GM23338 (cell line): ENCODE measurements at regions not wholly inside any gene's neighbourhood (a gene's known extent, or its start where the extent isn't known, plus 50 kb on each side); places are given as distances from the start of the nearest gene placed in this dataset.

Source experiments
- ATAC-seq: fragments of 200-7000 bp; cut with Tn5 transposase; 3 replicates; pipeline ENCODE4 v1.9.1; 2020
- DNase-seq: peaks from one replicate; pipeline ENCODE4 v3.0.0-alpha.2; 2015; ENCODE audit warnings: low spot score
- H2AFZ ChIP-seq: fragments of 200-600 bp; sonication (generic); 2 replicates; pipeline ENCODE4 v1.8.0; 2016; ENCODE audit warnings: antibody characterized with exemption, mild to moderate bottlenecking, moderate library complexity
- H3F3A ChIP-seq: fragments of 200-600 bp; sonication (generic); replicated peaks from 2 replicates; pipeline ENCODE4 v1.8.0; 2017; ENCODE audit warnings: antibody characterized with exemption, mixed run types, low read depth
- H3K27ac ChIP-seq: fragments of 200-600 bp; sonication (generic); 2 replicates; pipeline ENCODE4 v1.6.1; 2016; ENCODE audit warnings: low read depth
- H3K27me3 ChIP-seq: fragments of 200-600 bp; sonication (generic); 2 replicates; pipeline ENCODE4 v1.8.0; 2016; ENCODE audit warnings: mild to moderate bottlenecking, mixed run types, moderate library complexity; ENCODE audit not compliant: insufficient read depth
- H3K36me3 ChIP-seq: fragments of 200-600 bp; sonication (generic); 2 replicates; pipeline ENCODE4 v1.8.0; 2016; ENCODE audit warnings: mild to moderate bottlenecking; ENCODE audit not compliant: insufficient read depth
- H3K4me1 ChIP-seq: fragments of 200-600 bp; sonication (generic); 2 replicates; pipeline ENCODE4 v1.8.0; 2016; ENCODE audit warnings: mild to moderate bottlenecking, moderate library complexity; ENCODE audit not compliant: insufficient read depth
- H3K4me2 ChIP-seq: fragments of 200-600 bp; sonication (generic); 2 replicates; pipeline ENCODE4 v1.7.1; 2017; ENCODE audit warnings: mixed run types
- H3K4me3 ChIP-seq: fragments of 200-600 bp; sonication (generic); 2 replicates; pipeline ENCODE4 v1.6.1; 2016; ENCODE audit warnings: mixed run types
- H3K79me2 ChIP-seq: fragments of 200-600 bp; sonication (generic); replicated peaks from 2 replicates; pipeline ENCODE4 v1.8.0; 2017; ENCODE audit warnings: mild to moderate bottlenecking; ENCODE audit not compliant: insufficient read depth
- H3K9me2 ChIP-seq: fragments of 200-600 bp; sonication (generic); 2 replicates; pipeline ENCODE4 v1.8.0; 2017; ENCODE audit not compliant: insufficient read depth
- H4K20me1 ChIP-seq: fragments of 200-600 bp; sonication (generic); replicated peaks from 2 replicates; pipeline ENCODE4 v1.8.0; 2017; ENCODE audit warnings: mild to moderate bottlenecking; ENCODE audit not compliant: insufficient read depth
- H3K27ac Mint-ChIP-seq: 2 replicates; pipeline ENCODE4 v1.8.0; 2020; ENCODE audit warnings: inconsistent platforms, mild to moderate bottlenecking, moderate library complexity, mixed read lengths
- H3K27me3 Mint-ChIP-seq: 3 replicates; pipeline ENCODE4 v1.8.0; 2022; ENCODE audit warnings: low read depth, mild to moderate bottlenecking, moderate library complexity, mixed read lengths, inconsistent platforms; ENCODE audit not compliant: insufficient read depth, poor library complexity
- H3K36me3 Mint-ChIP-seq: 3 replicates; pipeline ENCODE4 v1.8.0; 2021; ENCODE audit warnings: low read depth, mild to moderate bottlenecking, inconsistent platforms, moderate library complexity, mixed read lengths
- H3K4me1 Mint-ChIP-seq: 3 replicates; pipeline ENCODE4 v1.8.0; 2020; ENCODE audit warnings: mild to moderate bottlenecking, inconsistent platforms, mixed read lengths
- H3K4me3 Mint-ChIP-seq: 3 replicates; pipeline ENCODE4 v1.8.0; 2021; ENCODE audit warnings: moderate library complexity, mild to moderate bottlenecking, inconsistent platforms, mixed read lengths
- H3K9me3 Mint-ChIP-seq: 3 replicates; pipeline ENCODE4 v1.8.0; 2020; ENCODE audit warnings: moderate library complexity, mild to moderate bottlenecking, inconsistent platforms, mixed read lengths
- CREB1 ChIP-seq: fragments of 250-450 bp; sonication (Bioruptor Pico); IDR thresholded peaks from 2 replicates; pipeline ENCODE4 v1.5.0; 2020; ENCODE audit warnings: low read depth, mild to moderate bottlenecking, moderate library complexity
- EZH2 ChIP-seq: fragments of 200-600 bp; sonication (generic); IDR thresholded peaks from one replicate; pipeline ENCODE4 v1.8.0; 2017; ENCODE audit warnings: antibody characterized with exemption, mild to moderate bottlenecking, low read depth; ENCODE audit not compliant: unreplicated experiment
- EZH2phosphoT487 ChIP-seq: fragments of 200-600 bp; sonication (generic); IDR thresholded peaks from one replicate; pipeline ENCODE4 v1.8.1; 2018; ENCODE audit warnings: antibody characterized with exemption; ENCODE audit not compliant: unreplicated experiment
- JUNB ChIP-seq: IDR thresholded peaks from one replicate; pipeline ENCODE4 v1.6.1; 2016; ENCODE audit warnings: antibody characterized with exemption; ENCODE audit not compliant: unreplicated experiment
- NANOG ChIP-seq: IDR thresholded peaks from 2 replicates; pipeline ENCODE4 v1.6.1; 2016; ENCODE audit warnings: antibody characterized with exemption, borderline replicate concordance
- STAT1 ChIP-seq: IDR thresholded peaks from one replicate; pipeline ENCODE4 v1.6.1; 2016; ENCODE audit warnings: antibody characterized with exemption; ENCODE audit not compliant: unreplicated experiment
- ZNF114 ChIP-seq: fragments of 250-450 bp; sonication (Bioruptor Pico); IDR thresholded peaks from 2 replicates; pipeline ENCODE4 v1.5.0; 2020; ENCODE audit warnings: mild to moderate bottlenecking, moderate library complexity
- ZNF331 ChIP-seq: fragments of 250-450 bp; sonication (Bioruptor Pico); IDR thresholded peaks from 2 replicates; pipeline ENCODE4 v1.5.0; 2020; ENCODE audit warnings: low read depth, mild to moderate bottlenecking, moderate library complexity
- TF ChIP-seq, protein P1 (sequence below): IDR thresholded peaks from 2 replicates; pipeline ENCODE4 v1.6.1; 2016; ENCODE audit warnings: antibody characterized with exemption
- TF ChIP-seq, protein P2 (sequence below), 2 experiments: fragments of 200-600 bp in 1 of 2; sonication (generic) in 1 of 2; conservative IDR thresholded peaks; 2 replicates each; pipeline versions ENCODE4 v1.5.1 to v1.6.1; 2016 to 2017; ENCODE audit warnings: antibody characterized with exemption in 2 of 2, low read depth in 2 of 2, mild to moderate bottlenecking in 2 of 2, moderate library complexity in 1 of 2
- TF ChIP-seq, protein P3 (sequence below): IDR thresholded peaks from one replicate; pipeline ENCODE4 v1.6.1; 2018; ENCODE audit warnings: antibody characterized with exemption; ENCODE audit not compliant: unreplicated experiment

DNA sequence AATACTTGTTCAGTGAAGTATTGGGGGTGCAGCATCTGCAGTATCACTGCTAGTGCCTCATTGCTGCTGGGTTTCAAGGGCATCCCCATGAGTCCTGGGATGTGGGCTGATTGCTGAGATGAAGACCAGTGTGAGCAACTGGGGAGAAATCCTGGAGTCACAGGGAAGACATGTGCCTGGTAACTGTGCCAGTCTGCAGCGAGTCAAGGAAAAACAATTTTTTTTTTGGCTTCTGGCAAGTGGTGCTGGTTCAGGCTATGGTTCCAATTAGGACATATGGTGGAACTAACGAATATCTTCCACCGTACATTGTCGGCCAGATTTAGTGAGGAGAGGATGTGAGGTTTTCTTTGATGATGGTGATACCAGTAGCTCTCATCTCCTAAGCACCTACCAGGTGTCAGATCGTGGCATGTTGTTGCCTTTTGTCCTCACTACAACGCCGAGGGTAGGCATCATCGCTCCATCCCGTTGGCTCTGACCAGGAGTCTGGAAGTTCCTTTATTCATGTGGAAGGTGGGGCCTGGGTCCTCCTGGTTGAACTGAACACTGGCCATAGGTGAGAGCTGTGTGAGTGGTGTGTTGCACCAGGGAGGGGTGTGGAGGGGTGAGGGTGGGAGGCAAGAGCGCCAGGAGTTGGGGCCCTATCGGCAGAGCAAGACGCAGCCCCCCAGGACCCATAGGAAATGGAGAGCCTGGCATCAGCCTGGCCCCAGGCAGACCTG, 118.0 kb upstream of the HS6ST1 start:
- no peaks in the 10 kb centered on the region for H3K36me3 Mint-ChIP-seq
- Histone ChIP-seq H3K4me2 (no peak overlapping the region), H3K27ac (no peak overlapping the region), H4K20me1 (no peaks in the 10 kb centered on the region), H2AFZ (no peak overlapping the region), H3K36me3 (no peaks in the 10 kb centered on the region), H3F3A (no peaks in the 10 kb centered on the region), H3K27me3 (no peaks in the 10 kb centered on the region), H3K4me3 (no peak overlapping the region), H3K9me2 (no peaks in the 10 kb centered on the region), H3K4me1 (no peaks in the 10 kb centered on the region), H3K79me2 (no peaks in the 10 kb centered on the region)
- no peak overlapping the region for H3K4me3 Mint-ChIP-seq
- DNase-seq: no peak
- no peak for ATAC-seq
- TF ChIP-seq EZH2: no peak
- TF ChIP-seq, protein P1, sequence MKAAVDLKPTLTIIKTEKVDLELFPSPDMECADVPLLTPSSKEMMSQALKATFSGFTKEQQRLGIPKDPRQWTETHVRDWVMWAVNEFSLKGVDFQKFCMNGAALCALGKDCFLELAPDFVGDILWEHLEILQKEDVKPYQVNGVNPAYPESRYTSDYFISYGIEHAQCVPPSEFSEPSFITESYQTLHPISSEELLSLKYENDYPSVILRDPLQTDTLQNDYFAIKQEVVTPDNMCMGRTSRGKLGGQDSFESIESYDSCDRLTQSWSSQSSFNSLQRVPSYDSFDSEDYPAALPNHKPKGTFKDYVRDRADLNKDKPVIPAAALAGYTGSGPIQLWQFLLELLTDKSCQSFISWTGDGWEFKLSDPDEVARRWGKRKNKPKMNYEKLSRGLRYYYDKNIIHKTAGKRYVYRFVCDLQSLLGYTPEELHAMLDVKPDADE: no peak
- TF ChIP-seq, protein P2, sequence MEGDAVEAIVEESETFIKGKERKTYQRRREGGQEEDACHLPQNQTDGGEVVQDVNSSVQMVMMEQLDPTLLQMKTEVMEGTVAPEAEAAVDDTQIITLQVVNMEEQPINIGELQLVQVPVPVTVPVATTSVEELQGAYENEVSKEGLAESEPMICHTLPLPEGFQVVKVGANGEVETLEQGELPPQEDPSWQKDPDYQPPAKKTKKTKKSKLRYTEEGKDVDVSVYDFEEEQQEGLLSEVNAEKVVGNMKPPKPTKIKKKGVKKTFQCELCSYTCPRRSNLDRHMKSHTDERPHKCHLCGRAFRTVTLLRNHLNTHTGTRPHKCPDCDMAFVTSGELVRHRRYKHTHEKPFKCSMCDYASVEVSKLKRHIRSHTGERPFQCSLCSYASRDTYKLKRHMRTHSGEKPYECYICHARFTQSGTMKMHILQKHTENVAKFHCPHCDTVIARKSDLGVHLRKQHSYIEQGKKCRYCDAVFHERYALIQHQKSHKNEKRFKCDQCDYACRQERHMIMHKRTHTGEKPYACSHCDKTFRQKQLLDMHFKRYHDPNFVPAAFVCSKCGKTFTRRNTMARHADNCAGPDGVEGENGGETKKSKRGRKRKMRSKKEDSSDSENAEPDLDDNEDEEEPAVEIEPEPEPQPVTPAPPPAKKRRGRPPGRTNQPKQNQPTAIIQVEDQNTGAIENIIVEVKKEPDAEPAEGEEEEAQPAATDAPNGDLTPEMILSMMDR (conservative IDR thresholded peaks at IDR 0.05; ENCODE audit: low read depth in 2 of 2): no peak
- TF ChIP-seq NANOG: no peak
- H3K9me3 Mint-ChIP-seq: no peaks in the 10 kb centered on the region; the same call in 2 of the 3 replicates
- H3K27ac Mint-ChIP-seq: no peak overlapping the region
- peaks cover 12% of the 10 kb centered on the region for H3K27me3 Mint-ChIP-seq
- H3K4me1 Mint-ChIP-seq: no peaks in the 10 kb centered on the region; the same call in 2 of the 3 replicates

DNA sequence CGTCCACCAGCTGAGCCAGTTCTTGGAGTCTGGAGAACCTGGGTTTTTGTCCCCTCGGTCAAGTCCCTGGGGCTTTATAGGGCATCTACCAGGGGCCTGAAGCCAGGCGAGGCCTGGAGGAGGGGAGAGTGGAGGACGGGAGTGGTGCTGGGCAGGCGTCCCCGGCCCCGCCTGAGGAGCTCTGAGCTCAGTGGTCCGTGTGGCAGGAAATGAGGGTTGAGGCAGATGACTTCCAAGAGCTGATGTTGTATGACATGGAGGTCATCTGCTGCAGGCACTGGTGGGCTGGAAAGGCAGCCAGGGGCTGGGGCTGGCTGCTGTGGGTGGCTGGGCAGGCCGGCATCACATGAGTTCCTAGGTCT, 118.5 kb upstream of the HS6ST1 start:
- H3K79me2 ChIP-seq: no peaks in the 10 kb centered on the region
- no peaks in the 10 kb centered on the region for H4K20me1 ChIP-seq
- Mint-ChIP-seq H3K4me1 (peaks cover 4% of the 10 kb centered on the region), H3K27me3 (peaks cover 12% of the 10 kb centered on the region), H3K4me3 (no peak overlapping the region), H3K9me3 (no peaks in the 10 kb centered on the region), H3K36me3 (no peaks in the 10 kb centered on the region), H3K27ac (no peak overlapping the region)
- no peak overlapping the region for H3K4me2 ChIP-seq
- ATAC-seq: no peak
- no peaks in the 10 kb centered on the region for H3K27me3 ChIP-seq
- no peaks in the 10 kb centered on the region for H3F3A ChIP-seq
- no peak for DNase-seq
- no peak overlapping the region for H2AFZ ChIP-seq
- H3K36me3 ChIP-seq: no peaks in the 10 kb centered on the region
- no peak overlapping the region for H3K4me3 ChIP-seq
- TF ChIP-seq ZNF331 (CRISPR knock-in tag) (no peak), ZNF114 (no peak), CREB1 (no peak)
- H3K4me1 ChIP-seq: peaks cover 5% of the 10 kb centered on the region; the same call in 1 of the 2 replicates
- H3K27ac ChIP-seq: no peak overlapping the region
- no peaks in the 10 kb centered on the region for H3K9me2 ChIP-seq

DNA sequence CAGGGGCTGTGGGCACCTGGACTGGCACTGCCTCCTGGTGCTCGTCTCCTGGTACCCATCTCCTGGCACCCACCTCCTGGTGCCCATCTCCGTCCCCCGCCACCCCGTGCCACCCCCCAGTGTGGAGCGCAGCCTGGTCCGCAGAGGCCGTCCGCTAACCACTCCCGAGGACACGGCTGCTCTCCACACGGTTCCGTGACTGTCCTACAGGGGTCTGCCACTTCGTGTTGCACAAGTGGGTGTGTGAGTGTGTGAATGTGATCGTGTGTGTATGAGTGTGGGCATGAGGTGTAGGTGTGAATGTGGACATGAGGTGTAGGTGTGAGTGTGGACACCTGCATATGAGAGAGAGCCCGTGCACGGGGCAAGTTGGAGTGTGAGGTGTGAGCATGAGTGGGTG, 119.4 kb upstream of the HS6ST1 start:
- Mint-ChIP-seq H3K4me1 (peaks cover 13% of the 10 kb centered on the region), H3K27me3 (peaks cover 13% of the 10 kb centered on the region), H3K27ac (no peak overlapping the region), H3K36me3 (no peaks in the 10 kb centered on the region), H3K4me3 (no peak overlapping the region), H3K9me3 (no peaks in the 10 kb centered on the region)
- no peak overlapping the region for H3K27ac ChIP-seq
- H3K79me2 ChIP-seq: no peaks in the 10 kb centered on the region
- no peak overlapping the region for H3K4me2 ChIP-seq
- H3K4me1 ChIP-seq: peaks cover 14% of the 10 kb centered on the region
- ATAC-seq (no peak), DNase-seq (no peak)
- no peaks in the 10 kb centered on the region for H4K20me1 ChIP-seq
- no peak overlapping the region for H3K4me3 ChIP-seq
- no peaks in the 10 kb centered on the region for H3K9me2 ChIP-seq
- no peak overlapping the region for H2AFZ ChIP-seq
- no peaks in the 10 kb centered on the region for H3K27me3 ChIP-seq
- no peaks in the 10 kb centered on the region for H3K36me3 ChIP-seq
- no peaks in the 10 kb centered on the region for H3F3A ChIP-seq
- no peak for TF ChIP-seq NANOG
- TF ChIP-seq, protein P3, sequence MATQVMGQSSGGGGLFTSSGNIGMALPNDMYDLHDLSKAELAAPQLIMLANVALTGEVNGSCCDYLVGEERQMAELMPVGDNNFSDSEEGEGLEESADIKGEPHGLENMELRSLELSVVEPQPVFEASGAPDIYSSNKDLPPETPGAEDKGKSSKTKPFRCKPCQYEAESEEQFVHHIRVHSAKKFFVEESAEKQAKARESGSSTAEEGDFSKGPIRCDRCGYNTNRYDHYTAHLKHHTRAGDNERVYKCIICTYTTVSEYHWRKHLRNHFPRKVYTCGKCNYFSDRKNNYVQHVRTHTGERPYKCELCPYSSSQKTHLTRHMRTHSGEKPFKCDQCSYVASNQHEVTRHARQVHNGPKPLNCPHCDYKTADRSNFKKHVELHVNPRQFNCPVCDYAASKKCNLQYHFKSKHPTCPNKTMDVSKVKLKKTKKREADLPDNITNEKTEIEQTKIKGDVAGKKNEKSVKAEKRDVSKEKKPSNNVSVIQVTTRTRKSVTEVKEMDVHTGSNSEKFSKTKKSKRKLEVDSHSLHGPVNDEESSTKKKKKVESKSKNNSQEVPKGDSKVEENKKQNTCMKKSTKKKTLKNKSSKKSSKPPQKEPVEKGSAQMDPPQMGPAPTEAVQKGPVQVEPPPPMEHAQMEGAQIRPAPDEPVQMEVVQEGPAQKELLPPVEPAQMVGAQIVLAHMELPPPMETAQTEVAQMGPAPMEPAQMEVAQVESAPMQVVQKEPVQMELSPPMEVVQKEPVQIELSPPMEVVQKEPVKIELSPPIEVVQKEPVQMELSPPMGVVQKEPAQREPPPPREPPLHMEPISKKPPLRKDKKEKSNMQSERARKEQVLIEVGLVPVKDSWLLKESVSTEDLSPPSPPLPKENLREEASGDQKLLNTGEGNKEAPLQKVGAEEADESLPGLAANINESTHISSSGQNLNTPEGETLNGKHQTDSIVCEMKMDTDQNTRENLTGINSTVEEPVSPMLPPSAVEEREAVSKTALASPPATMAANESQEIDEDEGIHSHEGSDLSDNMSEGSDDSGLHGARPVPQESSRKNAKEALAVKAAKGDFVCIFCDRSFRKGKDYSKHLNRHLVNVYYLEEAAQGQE: no peak
- no peak for TF ChIP-seq EZH2phosphoT487
- TF ChIP-seq EZH2: no peak
- TF ChIP-seq, protein P2 (conservative IDR thresholded peaks at IDR 0.05; ENCODE audit: low read depth in 2 of 2): no peak
- TF ChIP-seq STAT1: no peak
- no peak for TF ChIP-seq JUNB
